ENCODE measurements at regions not wholly inside any gene's neighbourhood (a gene's known extent, or its start where the extent isn't known, plus 50 kb on each side); places are given as distances from the start of the nearest gene placed in this dataset.

DNA sequence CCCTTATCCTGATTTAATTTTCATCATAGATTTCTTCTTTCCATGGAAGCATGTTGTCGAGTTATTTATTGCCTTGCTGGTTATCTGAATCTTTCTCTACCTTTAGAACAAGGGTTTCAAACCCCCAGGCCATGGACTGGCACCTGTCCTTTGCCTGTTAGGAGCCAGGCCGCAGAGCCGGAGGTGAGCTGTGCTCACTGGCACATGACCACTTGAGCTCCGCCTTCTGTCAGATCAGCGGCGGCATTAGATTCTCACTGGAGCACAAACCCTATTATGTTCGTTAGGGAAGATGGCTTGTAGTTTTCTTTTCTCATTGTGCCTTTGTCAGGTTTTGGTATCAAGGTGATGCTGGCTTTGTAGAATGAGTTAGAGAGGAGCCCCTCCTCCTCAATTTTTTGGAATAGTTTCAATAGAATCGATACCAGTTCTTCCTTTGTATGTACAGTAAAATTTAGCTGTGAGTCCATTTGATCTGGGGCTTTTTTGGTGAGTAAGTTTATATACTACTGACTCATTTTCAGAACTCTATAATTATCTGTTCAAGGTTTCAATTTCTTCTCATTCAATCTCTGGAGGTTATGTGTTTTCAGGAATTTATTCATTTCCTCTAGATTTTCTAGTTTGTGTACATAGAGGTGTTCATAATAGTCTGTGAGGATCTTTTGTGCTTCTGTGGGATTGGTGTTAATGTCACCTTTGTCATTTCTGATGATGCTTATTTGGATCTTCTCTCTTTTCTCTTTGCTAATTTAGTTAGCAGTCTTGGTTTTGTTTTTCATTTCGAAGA lies 668.0 kb upstream of the FAM98A start:
- no peaks in the 10 kb centered on the region for H3K79me2 ChIP-seq (ENCODE audit: control insufficient read depth, low read length)
- no peaks in the 10 kb centered on the region for H3K27me3 ChIP-seq (ENCODE audit: control insufficient read depth, low read length)
- no peak overlapping the region for H3K4me3 ChIP-seq (ENCODE audit: low read length)
- no peaks in the 10 kb centered on the region for H4K20me1 ChIP-seq (ENCODE audit: control insufficient read depth, insufficient read depth, low read depth, low read length)
- H3K36me3 ChIP-seq (ENCODE audit: control insufficient read depth, low read length), result no peaks in the 10 kb centered on the region
- H3K9me3 ChIP-seq (ENCODE audit: control insufficient read depth, insufficient read depth, low read length), result no peaks in the 10 kb centered on the region
- H3K27ac ChIP-seq (ENCODE audit: low read depth, low read length), result no peak overlapping the region
- H3K4me2 ChIP-seq (ENCODE audit: low read length), result no peak overlapping the region
- H3K9me2 ChIP-seq (replicated peaks; ENCODE audit: control insufficient read depth, low read length), result no peaks in the 10 kb centered on the region
- TF ChIP-seq EZH2phosphoT487 (IDR thresholded peaks at IDR 0.05; ENCODE audit: borderline replicate concordance, low read length), result no peak
- TF ChIP-seq CTCF (IDR thresholded peaks at IDR 0.05; ENCODE audit: low read depth, low read length, poor library complexity, severe bottlenecking), result no peak
- no peaks in the 10 kb centered on the region for H3F3A ChIP-seq (ENCODE audit: control insufficient read depth, insufficient read depth)
- H3K4me1 ChIP-seq (ENCODE audit: control insufficient read depth, low read length), result no peaks in the 10 kb centered on the region

- Histone ChIP-seq H3K27me3 (ENCODE audit: control insufficient read depth, low read length) (no peaks in the 10 kb centered on the region), H4K20me1 (ENCODE audit: control insufficient read depth, insufficient read depth, low read depth, low read length) (no peaks in the 10 kb centered on the region), H3K4me1 (ENCODE audit: control insufficient read depth, low read length) (no peaks in the 10 kb centered on the region), H3K27ac (ENCODE audit: low read depth, low read length) (no peak overlapping the region), H3F3A (ENCODE audit: control insufficient read depth, insufficient read depth) (no peaks in the 10 kb centered on the region), H3K36me3 (ENCODE audit: control insufficient read depth, low read length) (no peaks in the 10 kb centered on the region), H3K9me3 (ENCODE audit: control insufficient read depth, insufficient read depth, low read length) (no peaks in the 10 kb centered on the region), H3K4me3 (ENCODE audit: low read length) (no peak overlapping the region), H3K4me2 (ENCODE audit: low read length) (no peak overlapping the region), H3K79me2 (ENCODE audit: control insufficient read depth, low read length) (no peaks in the 10 kb centered on the region), H3K9me2 (replicated peaks; ENCODE audit: control insufficient read depth, low read length) (no peaks in the 10 kb centered on the region)
- TF ChIP-seq EZH2phosphoT487 (IDR thresholded peaks at IDR 0.05; ENCODE audit: borderline replicate concordance, low read length), result no peak
- TF ChIP-seq CTCF (IDR thresholded peaks at IDR 0.05; ENCODE audit: low read depth, low read length, poor library complexity, severe bottlenecking), result peak; percentile 33
Observed at GRCh38 chr2:34261701-34262100, 662.6 kb upstream of the FAM98A start.

- H3K9me3 ChIP-seq (ENCODE audit: control insufficient read depth, insufficient read depth, low read length), result no peaks in the 10 kb centered on the region
- no peak overlapping the region for H3K27ac ChIP-seq (ENCODE audit: low read depth, low read length)
- H3F3A ChIP-seq (ENCODE audit: control insufficient read depth, insufficient read depth), result no peaks in the 10 kb centered on the region
- H3K79me2 ChIP-seq (ENCODE audit: control insufficient read depth, low read length), result no peaks in the 10 kb centered on the region
- H3K27me3 ChIP-seq (ENCODE audit: control insufficient read depth, low read length), result no peaks in the 10 kb centered on the region
- H3K4me1 ChIP-seq (ENCODE audit: control insufficient read depth, low read length), result no peaks in the 10 kb centered on the region
- TF ChIP-seq CTCF (IDR thresholded peaks at IDR 0.05; ENCODE audit: low read depth, low read length, poor library complexity, severe bottlenecking), result no peak
- no peak for TF ChIP-seq EZH2phosphoT487 (IDR thresholded peaks at IDR 0.05; ENCODE audit: borderline replicate concordance, low read length)
- no peaks in the 10 kb centered on the region for H3K9me2 ChIP-seq (replicated peaks; ENCODE audit: control insufficient read depth, low read length)
- no peak overlapping the region for H3K4me2 ChIP-seq (ENCODE audit: low read length)
- H4K20me1 ChIP-seq (ENCODE audit: control insufficient read depth, insufficient read depth, low read depth, low read length), result no peaks in the 10 kb centered on the region
- H3K4me3 ChIP-seq (ENCODE audit: low read length), result no peak overlapping the region
- H3K36me3 ChIP-seq (ENCODE audit: control insufficient read depth, low read length), result no peaks in the 10 kb centered on the region
Observed at GRCh38 chr2:34254272-34254878, 655.3 kb upstream of the FAM98A start.
